Mesothelial cell of epicardium (in vitro differentiated cells): ENCODE measurements at regions not wholly inside any gene's neighbourhood (a gene's known extent, or its start where the extent isn't known, plus 50 kb on each side); places are given as distances from the start of the nearest gene placed in this dataset.
"Not testable (repeated sequence)": the region's sequence is repeated elsewhere in the genome, so short reads cannot be mapped to it uniquely, and the experiment has no call there.

Source experiments
- DNase-seq, 2 experiments: peaks; one replicate each; pipeline ENCODE4 v3.0.0; 2021; ENCODE audit warnings: low spot score in 2 of 2; ENCODE audit not compliant: unreplicated experiment in 2 of 2
- H3K27ac Mint-ChIP-seq: 2 replicates; pipeline ENCODE4 v1.8.0; 2021; ENCODE audit warnings: mixed read lengths
- H3K27me3 Mint-ChIP-seq: 2 replicates; pipeline ENCODE4 v1.8.0; 2021; ENCODE audit warnings: low read depth, mixed read lengths
- H3K36me3 Mint-ChIP-seq: 2 replicates; pipeline ENCODE4 v1.8.0; 2021; ENCODE audit warnings: mixed read lengths
- H3K4me1 Mint-ChIP-seq: 2 replicates; pipeline ENCODE4 v1.8.0; 2021; ENCODE audit warnings: mixed read lengths
- H3K4me3 Mint-ChIP-seq: 2 replicates; pipeline ENCODE4 v1.8.0; 2021; ENCODE audit warnings: mild to moderate bottlenecking, moderate library complexity, mixed read lengths
- H3K9me3 Mint-ChIP-seq: 2 replicates; pipeline ENCODE4 v1.8.0; 2021; ENCODE audit warnings: mixed read lengths
- TF ChIP-seq, protein P1 (sequence below): fragments of 200-600 bp; sonication (generic); IDR thresholded peaks from one replicate; pipeline ENCODE4 v1.5.0; 2021; ENCODE audit warnings: antibody characterized with exemption; ENCODE audit not compliant: unreplicated experiment

DNA sequence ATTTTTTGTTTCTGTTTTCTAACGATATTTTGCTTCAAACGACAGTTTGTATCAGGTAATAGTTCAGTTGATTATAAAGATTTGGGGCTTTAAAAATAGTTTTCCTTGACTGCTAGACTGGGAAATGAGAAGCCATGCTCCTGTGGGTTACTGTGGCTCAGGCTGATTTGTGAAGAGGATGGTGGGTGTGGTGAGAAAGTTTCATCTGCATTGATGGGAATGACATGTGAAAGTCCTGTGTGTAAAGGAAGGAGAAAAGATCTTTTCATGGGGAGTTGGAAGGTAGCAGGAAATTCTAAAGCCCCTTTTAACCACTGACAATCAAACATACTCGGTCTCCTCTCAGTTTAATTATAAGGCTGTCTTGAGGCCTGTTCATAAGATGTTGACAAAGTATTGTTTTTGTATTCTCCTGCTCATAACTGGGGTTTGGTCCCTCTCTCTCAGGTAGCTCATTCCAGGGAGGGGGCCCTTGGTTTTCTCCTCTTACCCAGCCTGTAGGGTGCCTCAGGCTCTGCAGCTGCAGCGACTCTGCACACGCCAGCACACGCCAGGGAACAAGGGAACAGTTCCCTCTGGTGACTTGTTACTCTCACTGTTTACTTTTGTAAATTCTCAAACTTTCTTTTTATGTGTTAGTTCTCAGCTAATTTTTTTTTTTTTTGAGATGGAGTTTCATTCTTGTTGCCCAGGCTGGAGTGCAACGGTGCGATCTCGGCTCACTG is 91.6 kb downstream of the CARTPT start:
- Mint-ChIP-seq H3K9me3 (peaks cover 4% of the 10 kb centered on the region), H3K4me1 (peaks cover 26% of the 10 kb centered on the region), H3K27ac (peak overlapping the region; percentile 54), H3K4me3 (no peak overlapping the region), H3K27me3 (no peaks in the 10 kb centered on the region), H3K36me3 (no peaks in the 10 kb centered on the region)
- TF ChIP-seq, protein P1, sequence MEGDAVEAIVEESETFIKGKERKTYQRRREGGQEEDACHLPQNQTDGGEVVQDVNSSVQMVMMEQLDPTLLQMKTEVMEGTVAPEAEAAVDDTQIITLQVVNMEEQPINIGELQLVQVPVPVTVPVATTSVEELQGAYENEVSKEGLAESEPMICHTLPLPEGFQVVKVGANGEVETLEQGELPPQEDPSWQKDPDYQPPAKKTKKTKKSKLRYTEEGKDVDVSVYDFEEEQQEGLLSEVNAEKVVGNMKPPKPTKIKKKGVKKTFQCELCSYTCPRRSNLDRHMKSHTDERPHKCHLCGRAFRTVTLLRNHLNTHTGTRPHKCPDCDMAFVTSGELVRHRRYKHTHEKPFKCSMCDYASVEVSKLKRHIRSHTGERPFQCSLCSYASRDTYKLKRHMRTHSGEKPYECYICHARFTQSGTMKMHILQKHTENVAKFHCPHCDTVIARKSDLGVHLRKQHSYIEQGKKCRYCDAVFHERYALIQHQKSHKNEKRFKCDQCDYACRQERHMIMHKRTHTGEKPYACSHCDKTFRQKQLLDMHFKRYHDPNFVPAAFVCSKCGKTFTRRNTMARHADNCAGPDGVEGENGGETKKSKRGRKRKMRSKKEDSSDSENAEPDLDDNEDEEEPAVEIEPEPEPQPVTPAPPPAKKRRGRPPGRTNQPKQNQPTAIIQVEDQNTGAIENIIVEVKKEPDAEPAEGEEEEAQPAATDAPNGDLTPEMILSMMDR: no peak
- no peak for DNase-seq

- TF ChIP-seq, protein P1: no peak
- H3K27me3 Mint-ChIP-seq: no peaks in the 10 kb centered on the region
- no peak overlapping the region for H3K4me3 Mint-ChIP-seq
- no peak overlapping the region for H3K27ac Mint-ChIP-seq
- no peaks in the 10 kb centered on the region for H3K36me3 Mint-ChIP-seq
- H3K9me3 Mint-ChIP-seq: peaks cover 4% of the 10 kb centered on the region
- H3K4me1 Mint-ChIP-seq: peaks cover 26% of the 10 kb centered on the region
- no peak for DNase-seq
These were observed 92.7 kb downstream of the CARTPT start for GRCh38 chr5:71811779-71812178.

DNA sequence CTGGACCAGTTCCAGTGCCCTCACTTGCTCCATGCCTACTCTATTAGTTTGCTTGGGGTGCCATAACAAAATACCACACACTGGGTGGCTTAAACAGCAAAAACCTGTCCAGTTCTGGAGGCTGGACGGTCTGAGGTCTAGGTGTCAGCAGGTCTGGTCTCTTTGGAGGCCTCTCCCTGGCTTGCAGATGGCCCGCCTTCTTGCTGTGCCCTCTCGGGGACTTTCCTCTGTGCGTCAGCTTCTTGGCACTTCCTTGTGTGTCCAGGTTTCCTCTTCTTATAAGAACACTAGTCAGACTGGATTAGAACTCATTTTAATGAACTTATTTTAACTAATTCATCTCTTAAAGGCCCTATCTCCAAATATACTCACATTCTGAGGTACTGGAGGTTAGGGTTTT is 97.2 kb downstream of the CARTPT start:
- no peaks in the 10 kb centered on the region for H3K36me3 Mint-ChIP-seq
- H3K9me3 Mint-ChIP-seq: peaks cover 12% of the 10 kb centered on the region
- H3K4me1 Mint-ChIP-seq: peaks cover 4% of the 10 kb centered on the region
- no peak for DNase-seq
- peaks cover 7% of the 10 kb centered on the region for H3K27me3 Mint-ChIP-seq
- TF ChIP-seq, protein P1: no peak
- no peak overlapping the region for H3K27ac Mint-ChIP-seq
- no peak overlapping the region for H3K4me3 Mint-ChIP-seq

- Mint-ChIP-seq H3K27ac (no peak overlapping the region), H3K4me1 (no peaks in the 10 kb centered on the region), H3K27me3 (peaks cover 7% of the 10 kb centered on the region), H3K36me3 (no peaks in the 10 kb centered on the region), H3K9me3 (peaks cover 26% of the 10 kb centered on the region), H3K4me3 (no peak overlapping the region)
- TF ChIP-seq, protein P1: no peak
- no peak for DNase-seq
These were observed 98.8 kb downstream of the CARTPT start for GRCh38 chr5:71817891-71818290.

DNA sequence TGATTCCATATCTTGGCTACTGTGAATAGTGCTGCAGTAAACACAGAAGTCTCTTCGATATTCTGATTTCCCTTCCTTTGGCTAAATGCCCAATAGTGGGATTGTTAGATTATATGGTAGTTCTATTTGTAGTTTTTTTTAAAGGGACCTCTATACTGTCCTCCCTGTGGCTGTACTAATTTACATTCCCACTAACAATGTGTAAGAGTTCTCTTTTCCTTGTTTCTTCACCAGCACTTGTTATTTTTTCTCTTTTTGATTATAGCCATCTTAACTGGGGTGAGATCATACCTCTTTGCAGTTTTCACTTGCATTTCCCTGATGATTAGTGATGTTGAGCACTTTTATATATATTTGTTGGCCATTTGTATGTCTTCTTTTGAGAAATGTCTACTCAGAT is 102.0 kb downstream of the CARTPT start:
- no peak for DNase-seq
- H3K36me3 Mint-ChIP-seq: peaks cover 4% of the 10 kb centered on the region
- H3K27ac Mint-ChIP-seq: no peak overlapping the region
- H3K4me1 Mint-ChIP-seq: no peaks in the 10 kb centered on the region
- TF ChIP-seq, protein P1: no peak
- peaks cover 48% of the 10 kb centered on the region for H3K9me3 Mint-ChIP-seq
- H3K4me3 Mint-ChIP-seq: no peak overlapping the region
- H3K27me3 Mint-ChIP-seq: peaks cover 7% of the 10 kb centered on the region

- Mint-ChIP-seq H3K36me3 (peaks cover 12% of the 10 kb centered on the region), H3K9me3 (peaks cover 58% of the 10 kb centered on the region)
- H3K4me3 Mint-ChIP-seq, H3K4me1 Mint-ChIP-seq, H3K27ac Mint-ChIP-seq, H3K27me3 Mint-ChIP-seq, DNase-seq: not testable (repeated sequence)
These were observed 103.0 kb downstream of the CARTPT start for GRCh38 chr5:71822065-71822464.
